Parathyroid adenoma (tissue), 2 donors: ENCODE measurements at regions not wholly inside any gene's neighbourhood (a gene's known extent, or its start where the extent isn't known, plus 50 kb on each side); places are given as distances from the start of the nearest gene placed in this dataset.

Experiments used
- H2AFZ ChIP-seq: fragments of 300-600 bp; sonication (generic); one replicate; pipeline ENCODE4 v1.7.0; 2017; ENCODE audit warnings: antibody characterized with exemption, mild to moderate bottlenecking
- H3K27ac ChIP-seq: fragments of 300-600 bp; sonication (generic); one replicate; pipeline ENCODE4 v1.7.0; 2017
- H3K27me3 ChIP-seq: fragments of 300-600 bp; sonication (generic); one replicate; pipeline ENCODE4 v1.7.0; 2017; ENCODE audit warnings: low read length; ENCODE audit not compliant: control insufficient read depth, insufficient read depth
- H3K36me3 ChIP-seq: fragments of 300-600 bp; sonication (generic); one replicate; pipeline ENCODE4 v1.7.0; 2017; ENCODE audit warnings: low read length; ENCODE audit not compliant: control insufficient read depth, insufficient read depth
- H3K4me1 ChIP-seq: fragments of 300-600 bp; sonication (generic); one replicate; pipeline ENCODE4 v1.7.0; 2017; ENCODE audit warnings: control low read depth
- H3K4me2 ChIP-seq: fragments of 300-600 bp; sonication (generic); one replicate; pipeline ENCODE4 v1.7.0; 2017; ENCODE audit warnings: low read length
- H3K4me3 ChIP-seq: fragments of 300-600 bp; sonication (generic); one replicate; pipeline ENCODE4 v1.7.0; 2017; ENCODE audit warnings: low read depth, low read length
- H3K79me2 ChIP-seq: fragments of 300-600 bp; sonication (generic); one replicate; pipeline ENCODE4 v1.7.0; 2017; ENCODE audit warnings: control low read depth
- H3K9ac ChIP-seq: fragments of 300-600 bp; sonication (generic); one replicate; pipeline ENCODE4 v1.7.0; 2017; ENCODE audit warnings: mild to moderate bottlenecking
- H3K9me3 ChIP-seq: fragments of 300-600 bp; sonication (generic); one replicate; pipeline ENCODE4 v1.7.0; 2017; ENCODE audit warnings: low read length; ENCODE audit not compliant: control insufficient read depth
- TF ChIP-seq, protein P1 (sequence below): fragments of 300-600 bp; sonication (generic); IDR thresholded peaks from one replicate; pipeline ENCODE4 v1.7.0; 2017; ENCODE audit warnings: antibody characterized with exemption, mild to moderate bottlenecking
- donor health status: primary hyperparathyroidism.

DNA sequence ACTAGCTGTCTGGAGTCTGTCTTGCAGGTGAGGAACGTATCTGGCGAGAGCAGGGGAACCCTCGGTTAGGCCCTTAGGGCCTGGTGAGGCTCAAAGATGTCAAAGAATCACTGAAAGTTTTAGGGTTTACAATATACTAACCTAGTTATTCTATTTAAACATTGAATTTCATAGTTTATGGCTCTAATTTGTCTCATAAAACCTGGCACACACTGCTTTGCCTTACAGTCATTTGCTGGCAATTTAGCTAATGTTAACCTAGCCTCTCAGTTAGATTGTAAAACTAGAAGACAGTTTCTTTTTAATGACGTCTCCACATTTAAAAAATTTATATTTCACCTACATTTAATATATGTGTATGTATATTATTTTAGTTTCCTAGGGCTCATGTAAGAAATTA, 89.6 kb upstream of the DOCK10 start:
- no peak overlapping the region for H3K4me2 ChIP-seq
- no peak overlapping the region for H3K4me3 ChIP-seq
- no peak overlapping the region for H3K9ac ChIP-seq
- TF ChIP-seq, protein P1, sequence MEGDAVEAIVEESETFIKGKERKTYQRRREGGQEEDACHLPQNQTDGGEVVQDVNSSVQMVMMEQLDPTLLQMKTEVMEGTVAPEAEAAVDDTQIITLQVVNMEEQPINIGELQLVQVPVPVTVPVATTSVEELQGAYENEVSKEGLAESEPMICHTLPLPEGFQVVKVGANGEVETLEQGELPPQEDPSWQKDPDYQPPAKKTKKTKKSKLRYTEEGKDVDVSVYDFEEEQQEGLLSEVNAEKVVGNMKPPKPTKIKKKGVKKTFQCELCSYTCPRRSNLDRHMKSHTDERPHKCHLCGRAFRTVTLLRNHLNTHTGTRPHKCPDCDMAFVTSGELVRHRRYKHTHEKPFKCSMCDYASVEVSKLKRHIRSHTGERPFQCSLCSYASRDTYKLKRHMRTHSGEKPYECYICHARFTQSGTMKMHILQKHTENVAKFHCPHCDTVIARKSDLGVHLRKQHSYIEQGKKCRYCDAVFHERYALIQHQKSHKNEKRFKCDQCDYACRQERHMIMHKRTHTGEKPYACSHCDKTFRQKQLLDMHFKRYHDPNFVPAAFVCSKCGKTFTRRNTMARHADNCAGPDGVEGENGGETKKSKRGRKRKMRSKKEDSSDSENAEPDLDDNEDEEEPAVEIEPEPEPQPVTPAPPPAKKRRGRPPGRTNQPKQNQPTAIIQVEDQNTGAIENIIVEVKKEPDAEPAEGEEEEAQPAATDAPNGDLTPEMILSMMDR, result no peak
- H3K9me3 ChIP-seq, result no peaks in the 10 kb centered on the region
- H3K4me1 ChIP-seq, result no peaks in the 10 kb centered on the region
- H2AFZ ChIP-seq, result no peak overlapping the region
- no peak overlapping the region for H3K27ac ChIP-seq
- H3K36me3 ChIP-seq, result no peaks in the 10 kb centered on the region
- H3K79me2 ChIP-seq, result no peaks in the 10 kb centered on the region
- H3K27me3 ChIP-seq, result no peaks in the 10 kb centered on the region

DNA sequence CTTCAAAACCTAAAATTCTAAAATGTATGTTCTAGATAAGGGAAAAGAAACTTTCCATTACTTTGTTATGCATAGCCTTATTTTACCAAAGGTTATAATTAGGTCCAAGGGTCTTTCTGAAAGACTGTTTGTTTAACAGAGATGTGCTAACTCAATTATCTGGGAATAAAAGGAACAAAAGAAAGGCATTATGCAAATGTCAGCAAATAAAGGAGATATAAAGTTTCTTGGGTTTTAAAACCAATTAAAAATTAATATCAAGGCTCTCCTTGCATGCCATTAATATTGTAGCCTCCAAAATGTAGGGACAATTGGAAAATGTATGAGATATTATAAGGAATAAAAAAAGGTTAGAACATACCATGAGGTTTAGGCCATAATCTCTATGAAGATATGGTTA, 87.8 kb upstream of the DOCK10 start:
- H3K36me3 ChIP-seq, result no peaks in the 10 kb centered on the region
- TF ChIP-seq, protein P1, result no peak

DNA sequence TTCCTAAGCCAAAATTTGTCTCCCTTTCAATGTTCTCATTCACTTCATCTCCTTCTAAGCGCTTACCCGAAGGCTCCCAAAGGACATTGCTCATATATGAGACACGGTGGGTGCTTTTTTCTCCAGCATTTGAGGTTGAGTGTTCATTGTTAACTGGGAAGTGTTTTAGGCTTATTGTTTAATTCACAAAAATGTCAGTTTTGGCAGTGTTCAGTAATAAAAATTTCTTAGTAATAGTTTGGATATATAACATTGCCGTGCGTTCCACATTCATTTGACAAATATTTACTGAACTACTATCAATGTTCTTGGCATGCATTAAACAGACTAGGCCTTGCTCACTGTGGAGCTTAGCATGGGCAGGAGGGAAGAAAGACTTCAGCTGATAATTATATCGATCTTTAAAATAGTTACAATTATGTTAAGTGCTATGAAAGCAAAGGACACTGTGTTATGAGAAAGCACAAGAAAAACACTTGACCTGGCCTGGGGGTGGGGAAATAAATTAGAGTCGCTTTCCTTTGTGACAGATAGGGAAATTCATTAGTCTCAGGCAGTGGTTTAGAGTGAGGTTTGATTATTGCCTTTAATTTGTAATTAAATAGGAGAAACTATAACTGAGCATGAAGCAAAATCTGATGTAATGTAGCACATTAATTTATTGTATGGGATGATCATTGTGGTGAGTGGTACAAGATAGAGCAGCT, 82.2 kb upstream of the DOCK10 start:
- TF ChIP-seq, protein P1, result no peak
- Histone ChIP-seq H3K9ac (no peak overlapping the region), H3K9me3 (no peaks in the 10 kb centered on the region), H3K4me3 (no peak overlapping the region), H3K4me1 (no peaks in the 10 kb centered on the region), H3K27ac (no peak overlapping the region), H3K4me2 (no peak overlapping the region), H3K36me3 (no peaks in the 10 kb centered on the region), H3K27me3 (no peaks in the 10 kb centered on the region), H2AFZ (no peak overlapping the region), H3K79me2 (no peaks in the 10 kb centered on the region)

More for the DNA sequence above, 87.8 kb upstream of the DOCK10 start:
- Histone ChIP-seq H3K27me3 (no peaks in the 10 kb centered on the region), H3K9ac (no peak overlapping the region), H3K4me1 (no peaks in the 10 kb centered on the region), H3K4me3 (no peak overlapping the region), H3K4me2 (no peak overlapping the region), H3K79me2 (no peaks in the 10 kb centered on the region), H3K9me3 (no peaks in the 10 kb centered on the region), H3K27ac (no peak overlapping the region), H2AFZ (no peak overlapping the region)

DNA sequence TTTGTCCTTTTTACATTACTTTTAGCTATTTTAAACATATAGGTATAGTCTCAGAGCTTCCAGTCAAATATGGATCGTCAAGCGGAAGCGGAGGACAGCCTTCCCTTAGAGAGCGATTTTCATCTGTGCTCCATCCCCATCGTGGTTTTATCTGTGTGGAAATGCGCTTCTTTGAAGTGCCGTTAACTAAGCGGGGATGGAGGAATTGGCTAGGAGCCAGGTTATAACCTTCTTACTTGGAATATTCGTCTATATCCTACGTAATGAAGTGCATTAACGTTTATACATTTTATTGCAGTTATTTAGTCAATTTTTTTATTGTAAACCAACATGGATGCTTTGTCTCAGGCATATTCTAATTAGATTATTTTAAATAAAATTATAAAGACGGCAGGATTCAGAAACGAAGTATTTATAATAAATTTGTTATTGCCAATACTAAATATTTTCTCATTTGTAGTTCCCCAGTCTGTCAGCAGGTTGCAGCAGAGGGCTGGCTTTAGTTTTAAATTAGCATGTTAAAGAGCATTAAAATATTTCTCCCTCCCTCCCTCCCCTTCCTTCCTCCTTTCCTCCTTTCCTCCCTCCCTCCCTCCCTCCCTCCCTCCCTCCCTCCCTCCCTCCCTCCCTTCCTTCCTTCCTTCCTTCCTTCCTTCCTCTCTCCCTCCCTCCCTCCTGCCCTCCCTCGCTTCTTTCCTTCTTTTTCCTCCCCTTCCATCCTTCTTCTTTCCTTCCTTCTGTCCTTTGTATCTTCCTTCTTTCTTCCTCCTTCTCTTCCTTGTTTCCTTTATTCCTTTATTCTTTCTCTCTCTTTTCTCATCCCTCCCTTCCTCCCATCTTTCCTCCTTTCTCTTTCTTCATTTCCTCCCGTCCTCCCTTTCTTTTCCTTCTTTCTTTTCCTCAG, 80.6 kb upstream of the DOCK10 start:
- Histone ChIP-seq H3K9ac (no peak overlapping the region), H3K79me2 (no peaks in the 10 kb centered on the region), H2AFZ (no peak overlapping the region), H3K4me3 (no peak overlapping the region), H3K27ac (no peak overlapping the region), H3K4me1 (no peaks in the 10 kb centered on the region), H3K9me3 (no peaks in the 10 kb centered on the region), H3K4me2 (no peak overlapping the region), H3K27me3 (no peaks in the 10 kb centered on the region), H3K36me3 (no peaks in the 10 kb centered on the region)
- TF ChIP-seq, protein P1, result peak; percentile 23
